MCF 10A (cell line): ENCODE measurements at regions not wholly inside any gene's neighbourhood (a gene's known extent, or its start where the extent isn't known, plus 50 kb on each side); places are given as distances from the start of the nearest gene placed in this dataset.

ENCODE experiments used
- BruUV-seq: library from RNA; stranded (reverse); fragments of 400-500 nt; replicated peaks from 2 replicates; lab custom pipeline; 2021; lab: Mats Ljungman, UMichigan
- CTCF ChIA-PET: fragments of 300-600 bp; sonication (Branson Sonifier 250); formaldehyde crosslinking; extraction: SDS; loops from one replicate; lab custom pipeline; 2021; ENCODE audit warnings: antibody characterized with exemption, inconsistent platforms; lab: Yijun Ruan, JAX
- POLR2A ChIA-PET: fragments of 300-600, 350-650 bp; sonication (Branson Sonifier 250); formaldehyde crosslinking; extraction: SDS; loops from one replicate; lab custom pipeline; 2020; ENCODE audit warnings: antibody characterized with exemption, inconsistent platforms; lab: Yijun Ruan, JAX
- DNase-seq: peaks from one replicate; pipeline ENCODE4 v3.0.0-alpha.2; 2018; ENCODE audit not compliant: unreplicated experiment
- H3K27ac Mint-ChIP-seq: one replicate; pipeline ENCODE4 v1.8.0; 2022; ENCODE audit warnings: mild to moderate bottlenecking, low read depth, mixed read lengths; ENCODE audit not compliant: unreplicated experiment
- H3K27me3 Mint-ChIP-seq: one replicate; pipeline ENCODE4 v1.8.0; 2022; ENCODE audit warnings: mixed read lengths; ENCODE audit not compliant: insufficient read depth, unreplicated experiment
- H3K36me3 Mint-ChIP-seq: one replicate; pipeline ENCODE4 v1.8.0; 2022; ENCODE audit warnings: mild to moderate bottlenecking, moderate library complexity, mixed read lengths; ENCODE audit not compliant: insufficient read depth, unreplicated experiment
- H3K4me1 Mint-ChIP-seq: one replicate; pipeline ENCODE4 v1.8.0; 2022; ENCODE audit warnings: mixed read lengths; ENCODE audit not compliant: insufficient read depth, unreplicated experiment
- H3K4me3 Mint-ChIP-seq: one replicate; pipeline ENCODE4 v1.8.0; 2022; ENCODE audit warnings: mild to moderate bottlenecking, moderate library complexity, mixed read lengths; ENCODE audit not compliant: unreplicated experiment
- H3K9me3 Mint-ChIP-seq: one replicate; pipeline ENCODE4 v1.8.0; 2022; ENCODE audit warnings: mixed read lengths; ENCODE audit not compliant: unreplicated experiment
- CTCF ChIP-seq: fragments of 200-600 bp; IDR thresholded peaks from one replicate; pipeline ENCODE4 v1.8.0; 2022; ENCODE audit warnings: antibody characterized with exemption, mild to moderate bottlenecking; ENCODE audit not compliant: unreplicated experiment
- intact Hi-C: fragments of 100-400 bp; cut with micrococcal nuclease; formaldehyde crosslinking; loops from 2 replicates; pipeline ENCODE4 v1.14.1; 2022

GRCh38 chr20:59385038-59385437 is 84.6 kb downstream of the EDN3 start:
- Mint-ChIP-seq H3K9me3 (peaks cover 7% of the 10 kb centered on the region), H3K4me3 (no peak overlapping the region), H3K27me3 (peaks cover 32% of the 10 kb centered on the region), H3K27ac (no peak overlapping the region), H3K4me1 (no peaks in the 10 kb centered on the region), H3K36me3 (no peaks in the 10 kb centered on the region)
- DNase-seq = no peak
- ChIA-PET CTCF (no interaction called here), POLR2A (no interaction called here)
- TF ChIP-seq CTCF = no peak
- intact Hi-C loops = no loop called here
- no TSS peak for BruUV-seq

DNA sequence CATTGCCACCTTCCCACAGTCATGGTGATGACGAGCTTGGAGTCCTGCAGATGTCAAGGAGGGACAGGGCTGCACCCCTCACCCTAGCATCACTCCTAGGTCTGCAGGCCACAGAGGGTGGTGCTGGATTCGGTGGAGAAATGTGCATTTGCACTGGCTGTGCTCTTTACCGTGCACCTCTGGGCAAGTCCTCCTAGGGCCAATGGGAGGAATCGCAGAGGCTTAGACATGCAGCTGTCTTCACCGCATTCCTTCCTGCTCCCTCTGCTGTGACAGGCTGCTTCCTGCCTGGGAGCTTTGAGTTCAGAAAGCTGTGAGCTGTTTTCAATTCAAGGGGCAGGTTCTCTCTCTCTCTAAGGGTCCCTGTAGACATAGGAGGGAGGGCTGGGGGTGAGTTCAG is 85.1 kb downstream of the EDN3 start:
- Mint-ChIP-seq H3K4me3 (no peak overlapping the region), H3K27me3 (peaks cover 32% of the 10 kb centered on the region), H3K36me3 (no peaks in the 10 kb centered on the region), H3K9me3 (peaks cover 7% of the 10 kb centered on the region), H3K4me1 (no peaks in the 10 kb centered on the region), H3K27ac (no peak overlapping the region)
- ChIA-PET CTCF (interaction anchor here (0.6 kb wide), 1 partner anchor 548 kb away, joined by 3 read pairs; the partner anchor contains the start of gene SYCP2), POLR2A (no interaction called here)
- intact Hi-C loops = no loop called here
- BruUV-seq = no TSS peak
- no peak for TF ChIP-seq CTCF
- no peak for DNase-seq

- Mint-ChIP-seq H3K9me3 (peaks cover 7% of the 10 kb centered on the region), H3K27me3 (peaks cover 29% of the 10 kb centered on the region), H3K4me3 (no peak overlapping the region), H3K4me1 (no peaks in the 10 kb centered on the region), H3K36me3 (no peaks in the 10 kb centered on the region), H3K27ac (no peak overlapping the region)
- intact Hi-C loops = no loop called here
- CTCF ChIA-PET = interaction anchor here (0.8 kb wide), 1 partner anchor 69 kb away, joined by 3 read pairs; no protein-coding TSS in a partner anchor
- no peak for TF ChIP-seq CTCF
- DNase-seq = no peak
- POLR2A ChIA-PET = no interaction called here
- no TSS peak for BruUV-seq
Observed at GRCh38 chr20:59386809-59387208, 86.4 kb downstream of the EDN3 start.

DNA sequence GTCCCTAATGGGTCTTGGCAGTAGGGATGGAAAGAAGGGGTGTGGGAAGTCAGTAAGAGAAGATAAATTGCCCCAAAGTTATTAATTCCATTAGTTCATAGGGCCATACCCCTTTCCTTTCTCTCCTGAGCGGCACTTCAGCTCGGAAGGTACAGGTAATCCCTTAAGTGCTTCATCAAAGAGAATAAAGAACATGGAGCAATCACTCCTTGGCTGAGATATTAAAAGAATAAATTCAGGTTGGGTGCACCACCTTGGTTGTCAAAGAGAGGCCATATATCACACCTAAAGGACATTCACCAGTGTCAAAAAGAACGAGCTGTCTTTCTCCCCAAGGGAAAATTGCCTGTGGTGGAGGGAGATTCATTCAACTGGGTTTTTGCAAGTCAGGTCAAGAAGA is 87.5 kb downstream of the EDN3 start:
- Mint-ChIP-seq H3K4me1 (no peaks in the 10 kb centered on the region), H3K27me3 (peaks cover 33% of the 10 kb centered on the region), H3K9me3 (peaks cover 8% of the 10 kb centered on the region), H3K4me3 (no peak overlapping the region), H3K27ac (no peak overlapping the region), H3K36me3 (no peaks in the 10 kb centered on the region)
- DNase-seq = no peak
- no peak for TF ChIP-seq CTCF
- intact Hi-C loops = no loop called here
- CTCF ChIA-PET = interaction anchor here (1.5 kb wide), 1 partner anchor 16 kb away, joined by 7 read pairs; no protein-coding TSS in a partner anchor
- BruUV-seq = no TSS peak
- POLR2A ChIA-PET = no interaction called here
